ENCODE measurements at regions not wholly inside any gene's neighbourhood (a gene's known extent, or its start where the extent isn't known, plus 50 kb on each side); places are given as distances from the start of the nearest gene placed in this dataset.

- 27% methylated on average over 3 of the region's 3 CpGs for WGBS (ENCODE audit: missing lambda C conversion rate)
- no peak for TF ChIP-seq MYC (IDR thresholded peaks at IDR 0.05; ENCODE audit: borderline replicate concordance, low read length)
- TF ChIP-seq RARB (CRISPR knock-in tag; IDR thresholded peaks at IDR 0.05) = no peak
- TF ChIP-seq EP300 (IDR thresholded peaks at IDR 0.05) = no peak
- TF ChIP-seq POLR2AphosphoS2 (conservative IDR thresholded peaks at IDR 0.05; ENCODE audit: low read length) = no peak
- no peak for TF ChIP-seq E2F6 (IDR thresholded peaks at IDR 0.05; ENCODE audit: borderline replicate concordance, low read depth)
- TF ChIP-seq RFX5 (IDR thresholded peaks at IDR 0.05) = no peak
- no peak for TF ChIP-seq RAD21 (conservative IDR thresholded peaks at IDR 0.05 in 1 of 2, IDR thresholded peaks at IDR 0.05 in 1 of 2)
- no peak for TF ChIP-seq PBX3 (IDR thresholded peaks at IDR 0.05)
- TF ChIP-seq KDM5A (IDR thresholded peaks at IDR 0.05) = no peak
- TF ChIP-seq HES2 (IDR thresholded peaks at IDR 0.05) = no peak
- TF ChIP-seq CBX2 (IDR thresholded peaks at IDR 0.05; ENCODE audit: borderline replicate concordance, low read depth) = no peak
- TF ChIP-seq ELK1 (IDR thresholded peaks at IDR 0.05; ENCODE audit: low read depth, low read length) = no peak
- no peak for TF ChIP-seq TFCP2L1 (CRISPR knock-in tag; IDR thresholded peaks at IDR 0.05)
- TF ChIP-seq HDAC2 (IDR thresholded peaks at IDR 0.05) = no peak
- TF ChIP-seq ZFP36 (IDR thresholded peaks at IDR 0.05; ENCODE audit: borderline replicate concordance, partially characterized antibody) = no peak
- TF ChIP-seq CTCF (IDR thresholded peaks at IDR 0.05) = no peak
- TF ChIP-seq BCL3 (IDR thresholded peaks at IDR 0.05) = no peak
- H3K27ac ChIP-seq = no peak overlapping the region
- no peaks in the 10 kb centered on the region for H3K4me1 ChIP-seq
- no peak overlapping the region for H3K4me2 ChIP-seq
- FAIRE-seq = no peak
- ATAC-seq = no peak
- H3K4me3 ChIP-seq = no peak overlapping the region
- no peak for DNase-seq (ENCODE audit: low read depth in 1 of 2, low spot score in 1 of 2)
- no peaks in the 10 kb centered on the region for H3K9me3 ChIP-seq
- CTCF ChIA-PET = interaction anchor here (10.8 to 26.6 kb wide), 2 partner anchors 13 to 112 kb away, joined by 75 to 416 read pairs; no protein-coding TSS in a partner anchor
- POLR2A ChIA-PET = no interaction called here
Measured at GRCh38 chr11:32163557-32163956, 72.7 kb downstream of the RCN1 start.

GRCh38 chr11:32164836-32165235 is 74.0 kb downstream of the RCN1 start:
- 52% methylated on average over 3 of the region's 3 CpGs for WGBS (ENCODE audit: missing lambda C conversion rate)
- ATAC-seq = no peak
- CTCF ChIA-PET = interaction anchor here (0.6 to 26.6 kb wide), 3 partner anchors 12 to 114 kb away, joined by 3 to 416 read pairs (median 75); no protein-coding TSS in a partner anchor
- Histone ChIP-seq H3K9me3 (no peaks in the 10 kb centered on the region), H3K4me2 (no peak overlapping the region), H3K4me3 (no peak overlapping the region), H3K4me1 (no peaks in the 10 kb centered on the region), H3K27ac (no peak overlapping the region)
- FAIRE-seq = no peak
- POLR2A ChIA-PET = no interaction called here
- no peak for DNase-seq (ENCODE audit: low read depth in 1 of 2, low spot score in 1 of 2)
- TF ChIP-seq MAZ (IDR thresholded peaks at IDR 0.05; ENCODE audit: borderline replicate concordance, low read depth, low read length) (no peak), ELK1 (IDR thresholded peaks at IDR 0.05; ENCODE audit: low read depth, low read length) (no peak), NFE2L2 (conservative IDR thresholded peaks at IDR 0.05; ENCODE audit: low read length) (no peak), RFX5 (IDR thresholded peaks at IDR 0.05) (no peak), SREBF2 (IDR thresholded peaks at IDR 0.05) (no peak), CHD4 (IDR thresholded peaks at IDR 0.05; ENCODE audit: borderline replicate concordance) (no peak), FOSB (CRISPR knock-in tag; IDR thresholded peaks at IDR 0.05) (no peak), ZSCAN20 (CRISPR knock-in tag; IDR thresholded peaks at IDR 0.05) (no peak), RNF2 (IDR thresholded peaks at IDR 0.05; ENCODE audit: borderline replicate concordance, low read depth) (no peak), GATA3 (IDR thresholded peaks at IDR 0.05; ENCODE audit: borderline replicate concordance) (no peak), HOXA7 (CRISPR knock-in tag; IDR thresholded peaks at IDR 0.05) (no peak), NPAS2 (CRISPR knock-in tag; IDR thresholded peaks at IDR 0.05; ENCODE audit: borderline replicate concordance) (no peak), RCOR1 (IDR thresholded peaks at IDR 0.05; ENCODE audit: low read depth, low read length) (no peak), HEYL (CRISPR knock-in tag; IDR thresholded peaks at IDR 0.05) (no peak), KDM5A (IDR thresholded peaks at IDR 0.05) (no peak), ZC3H11A (IDR thresholded peaks at IDR 0.05) (no peak)

All from A549 (cell line).